ENCODE measurements at regions not wholly inside any gene's neighbourhood (a gene's known extent, or its start where the extent isn't known, plus 50 kb on each side); places are given as distances from the start of the nearest gene placed in this dataset.
A peak's percentile ranks its signal among the peaks of the same experiment; 100 is the strongest.

DNA sequence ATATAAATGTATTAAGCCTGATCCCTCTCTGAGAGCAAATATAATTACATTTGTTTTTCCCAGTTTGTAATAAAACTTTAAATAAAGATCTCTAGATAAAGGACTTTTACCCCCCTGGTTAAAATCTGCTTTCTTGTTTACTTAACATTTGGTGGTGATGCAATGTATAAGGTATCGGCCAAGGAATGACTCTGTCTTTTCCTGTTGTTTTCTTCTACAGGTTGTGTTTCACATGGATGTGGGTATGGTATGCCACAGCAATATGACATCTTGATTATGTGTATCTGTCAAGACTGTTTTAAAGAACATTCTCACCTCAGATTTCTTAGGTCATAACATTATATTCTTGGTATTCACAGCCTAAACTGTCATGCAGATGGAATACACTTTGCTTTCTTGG lies 210.6 kb upstream of the NOVA1 start:
- Histone ChIP-seq H3K4me3 (no peak overlapping the region), H3K27me3 (replicated peaks; ENCODE audit: insufficient read depth) (no peaks in the 10 kb centered on the region), H3K9ac (no peak overlapping the region), H3K4me1 (ENCODE audit: insufficient read depth) (no peaks in the 10 kb centered on the region), H2AFZ (no peak overlapping the region), H4K20me1 (ENCODE audit: insufficient read depth) (no peaks in the 10 kb centered on the region), H3F3A (ENCODE audit: insufficient read depth) (no peaks in the 10 kb centered on the region), H3K79me2 (ENCODE audit: insufficient read depth) (no peaks in the 10 kb centered on the region), H3K9me3 (ENCODE audit: low read depth) (no peaks in the 10 kb centered on the region), H3K4me2 (ENCODE audit: unreplicated experiment) (no peak overlapping the region), H3K27ac (no peak overlapping the region), H3K36me3 (ENCODE audit: low read depth) (no peaks in the 10 kb centered on the region), H3K9me2 (ENCODE audit: insufficient read depth) (no peaks in the 10 kb centered on the region)
- DNase-seq = peak; percentile 31
- TF ChIP-seq EZH2phosphoT487 (IDR thresholded peaks at IDR 0.05; ENCODE audit: insufficient read depth, low read depth) = no peak
- 14 to 23% methylated on average over 1 of the region's 1 CpG for WGBS, 2 experiments (ENCODE audit: low coverage in 1 of 2, low lambda C conversion rate in 2 of 2, missing lambda C conversion rate in 2 of 2)
- in situ Hi-C loops (cut with MboI) = no loop called here

- H4K20me1 ChIP-seq (ENCODE audit: insufficient read depth) = no peaks in the 10 kb centered on the region
- H3K4me1 ChIP-seq (ENCODE audit: insufficient read depth) = no peaks in the 10 kb centered on the region
- no peaks in the 10 kb centered on the region for H3K9me2 ChIP-seq (ENCODE audit: insufficient read depth)
- H2AFZ ChIP-seq = no peak overlapping the region
- H3K4me2 ChIP-seq (ENCODE audit: unreplicated experiment) = no peak overlapping the region
- no peaks in the 10 kb centered on the region for H3F3A ChIP-seq (ENCODE audit: insufficient read depth)
- H3K27ac ChIP-seq = no peak overlapping the region
- no peak for DNase-seq
- H3K27me3 ChIP-seq (replicated peaks; ENCODE audit: insufficient read depth) = no peaks in the 10 kb centered on the region
- no peak overlapping the region for H3K4me3 ChIP-seq
- H3K36me3 ChIP-seq (ENCODE audit: low read depth) = no peaks in the 10 kb centered on the region
- no peak overlapping the region for H3K9ac ChIP-seq
- no peaks in the 10 kb centered on the region for H3K9me3 ChIP-seq (ENCODE audit: low read depth)
- in situ Hi-C loops (cut with MboI) = no loop called here
- no peaks in the 10 kb centered on the region for H3K79me2 ChIP-seq (ENCODE audit: insufficient read depth)
- TF ChIP-seq EZH2 (IDR thresholded peaks at IDR 0.05; ENCODE audit: insufficient read depth, poor library complexity, severe bottlenecking) = no peak
- TF ChIP-seq EZH2phosphoT487 (IDR thresholded peaks at IDR 0.05; ENCODE audit: insufficient read depth, low read depth) = no peak
Observed at GRCh38 chr14:26810631-26811030, 212.8 kb upstream of the NOVA1 start.

GRCh38 chr14:26811756-26812305 lies 214.0 kb upstream of the NOVA1 start:
- Histone ChIP-seq H3K9me3 (ENCODE audit: low read depth) (no peaks in the 10 kb centered on the region), H3F3A (ENCODE audit: insufficient read depth) (no peaks in the 10 kb centered on the region), H2AFZ (no peak overlapping the region), H3K36me3 (ENCODE audit: low read depth) (no peaks in the 10 kb centered on the region), H3K9ac (no peak overlapping the region), H3K27ac (no peak overlapping the region), H3K27me3 (replicated peaks; ENCODE audit: insufficient read depth) (no peaks in the 10 kb centered on the region), H4K20me1 (ENCODE audit: insufficient read depth) (no peaks in the 10 kb centered on the region), H3K4me3 (no peak overlapping the region), H3K9me2 (ENCODE audit: insufficient read depth) (no peaks in the 10 kb centered on the region), H3K4me2 (ENCODE audit: unreplicated experiment) (no peak overlapping the region), H3K4me1 (ENCODE audit: insufficient read depth) (no peaks in the 10 kb centered on the region), H3K79me2 (ENCODE audit: insufficient read depth) (no peaks in the 10 kb centered on the region)
- in situ Hi-C loops (cut with MboI) = no loop called here
- 91 to 92% methylated on average over 3 of the region's 3 CpGs for WGBS, 2 experiments (ENCODE audit: low coverage in 1 of 2, low lambda C conversion rate in 2 of 2, missing lambda C conversion rate in 2 of 2)
- no peak for TF ChIP-seq EZH2 (IDR thresholded peaks at IDR 0.05; ENCODE audit: insufficient read depth, poor library complexity, severe bottlenecking)
- TF ChIP-seq EZH2phosphoT487 (IDR thresholded peaks at IDR 0.05; ENCODE audit: insufficient read depth, low read depth) = no peak
- no peak for DNase-seq

DNA sequence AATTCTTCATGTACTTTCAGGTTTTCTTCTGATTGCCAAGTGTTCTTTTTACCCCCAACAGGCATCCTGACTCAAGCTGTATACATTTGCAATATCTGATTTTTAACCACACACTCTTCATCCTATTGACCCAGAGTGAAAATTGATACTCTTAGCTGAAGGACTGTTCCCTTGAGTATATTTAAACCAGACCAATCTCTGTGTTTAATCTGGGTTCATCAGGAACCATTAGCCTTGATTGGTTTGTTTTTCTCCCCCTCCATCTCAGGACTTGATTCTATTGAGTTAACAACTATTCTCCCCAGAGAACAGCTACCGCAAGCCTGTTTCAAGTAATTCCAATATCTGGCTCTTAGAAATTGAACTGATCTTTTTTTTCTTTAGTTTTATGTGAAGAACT lies 222.3 kb upstream of the NOVA1 start:
- no peak overlapping the region for H3K27ac ChIP-seq
- no peaks in the 10 kb centered on the region for H3K79me2 ChIP-seq (ENCODE audit: insufficient read depth)
- no peak overlapping the region for H3K4me2 ChIP-seq (ENCODE audit: unreplicated experiment)
- no peak for DNase-seq
- H3K27me3 ChIP-seq (replicated peaks; ENCODE audit: insufficient read depth) = no peaks in the 10 kb centered on the region
- no peak for TF ChIP-seq EZH2 (IDR thresholded peaks at IDR 0.05; ENCODE audit: insufficient read depth, poor library complexity, severe bottlenecking)
- no peak for TF ChIP-seq EZH2phosphoT487 (IDR thresholded peaks at IDR 0.05; ENCODE audit: insufficient read depth, low read depth)
- H3K4me3 ChIP-seq = no peak overlapping the region
- H3K9ac ChIP-seq = no peak overlapping the region
- no peaks in the 10 kb centered on the region for H3K9me2 ChIP-seq (ENCODE audit: insufficient read depth)
- WGBS, 2 experiments (ENCODE audit: low coverage in 1 of 2, low lambda C conversion rate in 2 of 2, missing lambda C conversion rate in 2 of 2) = 68 to 78% methylated on average over 1 of the region's 1 CpG
- no peak overlapping the region for H2AFZ ChIP-seq
- H3K9me3 ChIP-seq (ENCODE audit: low read depth) = no peaks in the 10 kb centered on the region
- H3F3A ChIP-seq (ENCODE audit: insufficient read depth) = no peaks in the 10 kb centered on the region
- no peaks in the 10 kb centered on the region for H3K4me1 ChIP-seq (ENCODE audit: insufficient read depth)
- H3K36me3 ChIP-seq (ENCODE audit: low read depth) = no peaks in the 10 kb centered on the region
- in situ Hi-C loops (cut with MboI) = no loop called here
- no peaks in the 10 kb centered on the region for H4K20me1 ChIP-seq (ENCODE audit: insufficient read depth)

- no peaks in the 10 kb centered on the region for H3K79me2 ChIP-seq (ENCODE audit: insufficient read depth)
- in situ Hi-C loops (cut with MboI) = no loop called here
- no peak for DNase-seq
- no peaks in the 10 kb centered on the region for H3K9me2 ChIP-seq (ENCODE audit: insufficient read depth)
- WGBS, 2 experiments (ENCODE audit: low coverage in 1 of 2, low lambda C conversion rate in 2 of 2, missing lambda C conversion rate in 2 of 2) = 93 to 94% methylated on average over 4 of the region's 4 CpGs
- no peak overlapping the region for H2AFZ ChIP-seq
- no peak overlapping the region for H3K4me2 ChIP-seq (ENCODE audit: unreplicated experiment)
- no peak overlapping the region for H3K27ac ChIP-seq
- TF ChIP-seq EZH2phosphoT487 (IDR thresholded peaks at IDR 0.05; ENCODE audit: insufficient read depth, low read depth) (no peak), EZH2 (IDR thresholded peaks at IDR 0.05; ENCODE audit: insufficient read depth, poor library complexity, severe bottlenecking) (no peak)
- no peaks in the 10 kb centered on the region for H3K9me3 ChIP-seq (ENCODE audit: low read depth)
- no peaks in the 10 kb centered on the region for H3K27me3 ChIP-seq (replicated peaks; ENCODE audit: insufficient read depth)
- H3F3A ChIP-seq (ENCODE audit: insufficient read depth) = no peaks in the 10 kb centered on the region
- H3K36me3 ChIP-seq (ENCODE audit: low read depth) = no peaks in the 10 kb centered on the region
- H3K4me1 ChIP-seq (ENCODE audit: insufficient read depth) = no peaks in the 10 kb centered on the region
- H4K20me1 ChIP-seq (ENCODE audit: insufficient read depth) = no peaks in the 10 kb centered on the region
- H3K4me3 ChIP-seq = no peak overlapping the region
- H3K9ac ChIP-seq = no peak overlapping the region
Observed at GRCh38 chr14:26820572-26820971, 222.7 kb upstream of the NOVA1 start.
